AG09309 (cell line): ENCODE measurements at regions not wholly inside any gene's neighbourhood (a gene's known extent, or its start where the extent isn't known, plus 50 kb on each side); places are given as distances from the start of the nearest gene placed in this dataset.
"Not testable (repeated sequence)": the region's sequence is repeated elsewhere in the genome, so short reads cannot be mapped to it uniquely, and the experiment has no call there.

ENCODE experiments used
- DNase-seq: peaks from one replicate; pipeline ENCODE4 v3.0.0-alpha.2; 2010; ENCODE audit warnings: low read depth
- H3K4me3 ChIP-seq: 2 replicates; pipeline ENCODE4 v1.5.1; 2011; ENCODE audit warnings: mild to moderate bottlenecking, low read depth, low read length, moderate library complexity; ENCODE audit not compliant: control insufficient read depth
- CTCF ChIP-seq: IDR thresholded peaks from 2 replicates; pipeline ENCODE4 v1.5.1; 2011; ENCODE audit warnings: mild to moderate bottlenecking, low read depth, low read length, inconsistent platforms; ENCODE audit not compliant: insufficient read depth, control insufficient read depth; ENCODE audit errors: missing control alignments

- no peak for DNase-seq
- peak; percentile 50 for TF ChIP-seq CTCF
- H3K4me3 ChIP-seq = no peak overlapping the region
These were observed 130.4 kb upstream of the GHITM start for GRCh38 chr10:84008878-84009277.

GRCh38 chr10:84012431-84012830, 126.9 kb upstream of the GHITM start:
- no peak for DNase-seq
- no peak overlapping the region for H3K4me3 ChIP-seq
- TF ChIP-seq CTCF = no peak

GRCh38 chr10:84012831-84013458, 126.4 kb upstream of the GHITM start:
- no peak for TF ChIP-seq CTCF
- H3K4me3 ChIP-seq = no peak overlapping the region
- no peak for DNase-seq

- DNase-seq = no peak
- no peak overlapping the region for H3K4me3 ChIP-seq
- no peak for TF ChIP-seq CTCF
These were observed 123.3 kb upstream of the GHITM start for GRCh38 chr10:84015877-84016595.

- DNase-seq = no peak
- no peak overlapping the region for H3K4me3 ChIP-seq
- TF ChIP-seq CTCF = no peak
These were observed 120.5 kb upstream of the GHITM start for GRCh38 chr10:84018826-84019225.

GRCh38 chr10:84019854-84020458, 119.4 kb upstream of the GHITM start:
- not testable (repeated sequence) for H3K4me3 ChIP-seq, DNase-seq

- H3K4me3 ChIP-seq = no peak overlapping the region
- no peak for DNase-seq
- peak; percentile 66 for TF ChIP-seq CTCF
These were observed 112.5 kb upstream of the GHITM start for GRCh38 chr10:84026821-84027257.
